GM12875 (cell line): ENCODE measurements at regions not wholly inside any gene's neighbourhood (a gene's known extent, or its start where the extent isn't known, plus 50 kb on each side); places are given as distances from the start of the nearest gene placed in this dataset.

Experiments used
- H3K4me3 ChIP-seq: one replicate; pipeline ENCODE4 v1.5.1; 2011; ENCODE audit warnings: low read depth, low read length, control low read depth
- TF ChIP-seq, protein P1 (sequence below): IDR thresholded peaks from 2 replicates; pipeline ENCODE4 v1.5.1; 2011; ENCODE audit warnings: low read depth, mild to moderate bottlenecking, control low read depth, inconsistent platforms, low read length, moderate library complexity, borderline replicate concordance; ENCODE audit not compliant: insufficient read depth

DNA sequence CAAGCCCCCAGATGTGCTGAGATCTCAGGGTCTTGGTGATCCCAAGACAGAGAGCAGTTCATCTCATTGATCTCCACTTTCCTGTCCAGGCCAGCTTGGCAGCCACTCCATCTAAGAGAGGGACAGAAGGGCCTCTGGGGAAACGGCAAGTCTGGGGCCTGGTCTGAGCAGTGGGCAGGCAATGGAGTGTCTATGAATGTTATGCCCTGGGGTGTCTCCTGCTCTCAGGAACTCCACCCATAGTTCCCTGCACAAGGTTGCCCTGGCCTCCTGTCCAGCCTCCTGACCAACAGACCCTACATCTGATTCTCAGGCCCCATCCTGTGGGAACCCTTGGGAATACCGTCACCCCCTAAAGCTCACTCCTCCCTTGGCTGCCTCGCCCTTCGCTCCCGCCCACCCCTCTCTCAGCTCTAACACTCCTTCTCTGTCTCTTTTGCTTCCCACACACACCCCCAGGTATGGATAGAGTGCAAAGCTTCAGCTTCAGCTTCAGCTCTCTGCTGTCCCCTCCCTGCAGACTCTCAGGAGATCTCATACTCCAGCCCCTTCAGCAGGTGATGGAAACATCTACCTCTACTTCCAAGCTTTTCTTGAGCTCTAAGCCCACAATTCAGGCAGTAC lies 83.0 kb downstream of the HIF1AN start:
- H3K4me3 ChIP-seq, result no peak overlapping the region
- TF ChIP-seq, protein P1, sequence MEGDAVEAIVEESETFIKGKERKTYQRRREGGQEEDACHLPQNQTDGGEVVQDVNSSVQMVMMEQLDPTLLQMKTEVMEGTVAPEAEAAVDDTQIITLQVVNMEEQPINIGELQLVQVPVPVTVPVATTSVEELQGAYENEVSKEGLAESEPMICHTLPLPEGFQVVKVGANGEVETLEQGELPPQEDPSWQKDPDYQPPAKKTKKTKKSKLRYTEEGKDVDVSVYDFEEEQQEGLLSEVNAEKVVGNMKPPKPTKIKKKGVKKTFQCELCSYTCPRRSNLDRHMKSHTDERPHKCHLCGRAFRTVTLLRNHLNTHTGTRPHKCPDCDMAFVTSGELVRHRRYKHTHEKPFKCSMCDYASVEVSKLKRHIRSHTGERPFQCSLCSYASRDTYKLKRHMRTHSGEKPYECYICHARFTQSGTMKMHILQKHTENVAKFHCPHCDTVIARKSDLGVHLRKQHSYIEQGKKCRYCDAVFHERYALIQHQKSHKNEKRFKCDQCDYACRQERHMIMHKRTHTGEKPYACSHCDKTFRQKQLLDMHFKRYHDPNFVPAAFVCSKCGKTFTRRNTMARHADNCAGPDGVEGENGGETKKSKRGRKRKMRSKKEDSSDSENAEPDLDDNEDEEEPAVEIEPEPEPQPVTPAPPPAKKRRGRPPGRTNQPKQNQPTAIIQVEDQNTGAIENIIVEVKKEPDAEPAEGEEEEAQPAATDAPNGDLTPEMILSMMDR, result no peak

DNA sequence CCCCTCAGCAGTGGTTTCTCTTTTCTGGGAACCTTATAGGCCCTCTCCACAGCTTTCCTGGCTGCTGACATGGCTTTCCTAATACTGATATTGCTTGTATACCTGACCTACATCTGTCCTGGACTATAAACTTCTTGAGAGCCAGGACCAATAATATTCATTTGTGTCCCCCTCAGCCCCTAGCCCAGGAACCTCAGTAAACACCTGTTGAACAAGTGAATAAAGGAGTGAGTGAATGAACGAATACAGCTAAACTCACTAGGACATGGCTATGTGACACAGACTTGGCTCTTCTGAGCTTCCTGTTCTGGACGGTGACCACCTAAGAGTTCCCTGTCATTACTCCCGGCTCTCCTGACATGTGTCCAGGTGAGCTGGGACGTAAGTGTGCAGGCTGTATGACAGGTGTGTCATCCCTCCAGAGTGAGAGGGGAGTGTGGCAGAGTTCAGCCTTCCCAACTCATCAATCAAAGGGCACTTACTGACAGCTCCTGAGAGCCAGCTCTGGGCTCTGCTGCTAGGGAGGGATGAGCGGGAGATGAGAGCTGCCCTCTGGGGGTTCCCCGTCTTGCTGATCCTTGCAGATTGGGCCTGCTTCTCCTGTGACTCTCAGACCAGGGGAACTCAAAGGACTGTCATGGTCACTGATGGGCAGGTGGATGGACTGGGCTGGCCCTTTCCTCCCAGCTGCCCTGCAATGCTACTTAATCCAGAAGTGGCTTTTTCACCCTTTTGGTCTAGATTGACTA lies 84.5 kb downstream of the HIF1AN start:
- H3K4me3 ChIP-seq, result no peak overlapping the region
- TF ChIP-seq, protein P1, result no peak

DNA sequence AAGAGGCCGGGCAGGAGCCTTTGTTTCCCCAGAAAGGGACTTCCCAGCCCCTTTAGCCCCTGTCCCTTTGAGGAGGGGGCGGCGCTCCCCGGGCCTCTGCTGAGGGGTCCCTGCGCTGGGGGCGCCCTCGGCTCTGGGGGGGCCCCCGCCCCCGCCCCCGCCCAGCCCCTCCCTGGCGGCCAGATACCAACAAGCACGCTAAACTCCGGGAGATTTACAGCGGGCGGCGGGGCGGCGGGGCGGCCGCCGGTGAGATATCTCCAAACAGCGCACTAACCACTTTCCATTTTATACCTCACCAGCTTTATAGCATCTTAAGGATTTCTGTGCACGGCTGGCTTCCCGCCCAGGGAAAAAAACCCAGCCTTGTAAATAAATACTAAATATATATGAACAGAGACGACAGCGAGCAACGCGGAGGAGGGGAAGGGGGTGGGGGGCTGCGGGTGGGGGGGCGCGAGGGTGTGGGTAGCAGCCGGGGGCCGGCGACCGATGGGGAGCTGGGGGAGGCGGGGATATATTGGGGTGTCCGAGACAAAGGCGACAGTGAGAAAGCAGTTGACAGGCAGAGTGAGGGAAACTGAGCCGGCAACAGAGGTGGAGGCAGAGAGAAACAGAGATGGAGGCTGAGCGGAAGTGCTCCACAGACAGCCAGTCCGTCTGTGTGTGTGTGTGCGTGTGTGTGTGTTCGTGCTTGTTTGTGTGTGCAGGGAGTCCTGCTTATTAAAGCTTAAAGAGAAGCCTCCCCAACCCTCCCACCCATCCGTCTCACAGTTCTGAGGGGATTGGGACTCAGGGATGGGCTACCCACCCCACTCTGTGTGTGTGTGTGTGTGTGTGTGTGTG lies 85.8 kb downstream of the HIF1AN start:
- H3K4me3 ChIP-seq, result no peak overlapping the region
- TF ChIP-seq, protein P1, result no peak

DNA sequence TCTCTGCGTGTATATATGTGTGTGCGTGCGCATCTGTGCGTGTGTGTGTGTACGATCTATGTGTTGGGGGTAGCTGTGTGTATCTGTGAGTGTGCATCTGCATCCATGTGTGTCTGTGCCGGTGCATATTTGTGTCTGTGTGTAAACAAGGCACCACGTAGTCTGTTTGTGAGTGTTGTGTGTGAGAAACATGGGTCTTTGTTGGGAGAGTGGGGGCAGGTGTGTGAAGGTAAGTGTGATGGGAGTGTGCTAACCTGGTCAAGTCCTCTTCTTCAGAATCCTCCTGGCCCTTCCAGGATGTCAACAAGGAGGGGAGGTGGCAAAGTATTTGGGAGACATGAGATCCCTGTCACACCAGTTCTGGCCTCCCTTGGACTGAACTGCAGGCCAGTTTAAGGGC lies 87.2 kb downstream of the HIF1AN start:
- no peak overlapping the region for H3K4me3 ChIP-seq
- TF ChIP-seq, protein P1, result no peak

DNA sequence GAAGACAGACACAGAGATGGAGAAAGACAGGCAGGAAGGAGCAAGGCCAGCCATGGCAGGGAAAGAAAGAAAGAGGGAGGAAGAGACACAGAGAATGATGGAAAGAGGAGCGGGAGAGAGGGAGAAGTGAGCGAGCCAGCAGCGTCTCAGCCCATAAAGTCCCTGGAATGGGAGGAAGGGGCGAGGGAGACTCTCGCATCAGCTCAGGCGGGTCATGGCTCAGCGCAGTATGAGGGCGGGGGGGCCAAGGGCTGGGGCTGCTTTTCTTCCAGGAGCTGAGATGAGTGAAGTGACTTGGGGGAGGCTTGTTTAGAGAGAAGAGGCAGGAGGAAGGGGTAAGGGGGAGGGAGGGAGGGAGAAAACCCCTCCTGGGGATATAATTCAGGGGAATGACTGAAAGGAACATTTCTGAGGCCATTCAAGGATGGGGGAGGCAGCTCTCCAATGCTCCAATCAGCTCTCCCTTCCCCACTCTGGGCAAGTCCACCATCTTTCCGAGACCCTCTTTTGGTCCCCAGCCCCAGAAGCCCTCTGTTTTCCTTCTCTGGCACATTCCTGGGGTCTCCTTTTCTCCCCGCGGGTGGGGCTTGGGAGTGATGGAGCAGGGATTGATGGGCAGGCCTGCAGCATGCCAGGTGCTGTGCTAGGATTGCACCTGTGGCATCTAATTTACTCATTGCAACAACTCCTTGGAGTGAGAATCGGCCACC lies 87.9 kb downstream of the HIF1AN start:
- TF ChIP-seq, protein P1, result no peak
- no peak overlapping the region for H3K4me3 ChIP-seq

DNA sequence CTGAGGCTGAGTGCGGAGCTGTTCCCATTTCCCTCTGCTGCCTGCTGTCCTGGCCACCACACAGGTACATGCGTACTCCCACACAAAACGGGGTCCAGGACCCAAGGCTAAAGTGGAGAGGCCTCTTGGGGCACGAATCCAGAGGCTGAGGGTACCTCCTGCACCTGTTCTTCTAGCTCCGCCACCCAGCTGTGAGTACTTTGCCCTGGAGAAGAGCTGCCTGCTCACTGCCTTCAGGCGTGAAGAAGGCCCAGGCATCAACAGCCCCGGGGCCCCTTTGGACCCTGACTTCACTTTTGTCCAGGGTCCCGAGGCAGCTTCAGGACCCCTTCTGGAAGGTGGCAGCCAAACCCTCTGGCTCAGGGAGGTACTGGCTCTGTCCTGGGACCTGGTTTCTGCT lies 88.6 kb downstream of the HIF1AN start:
- TF ChIP-seq, protein P1, result no peak
- no peak overlapping the region for H3K4me3 ChIP-seq
